ENCODE measurements at regions not wholly inside any gene's neighbourhood (a gene's known extent, or its start where the extent isn't known, plus 50 kb on each side); places are given as distances from the start of the nearest gene placed in this dataset.

- TF ChIP-seq, protein P1, sequence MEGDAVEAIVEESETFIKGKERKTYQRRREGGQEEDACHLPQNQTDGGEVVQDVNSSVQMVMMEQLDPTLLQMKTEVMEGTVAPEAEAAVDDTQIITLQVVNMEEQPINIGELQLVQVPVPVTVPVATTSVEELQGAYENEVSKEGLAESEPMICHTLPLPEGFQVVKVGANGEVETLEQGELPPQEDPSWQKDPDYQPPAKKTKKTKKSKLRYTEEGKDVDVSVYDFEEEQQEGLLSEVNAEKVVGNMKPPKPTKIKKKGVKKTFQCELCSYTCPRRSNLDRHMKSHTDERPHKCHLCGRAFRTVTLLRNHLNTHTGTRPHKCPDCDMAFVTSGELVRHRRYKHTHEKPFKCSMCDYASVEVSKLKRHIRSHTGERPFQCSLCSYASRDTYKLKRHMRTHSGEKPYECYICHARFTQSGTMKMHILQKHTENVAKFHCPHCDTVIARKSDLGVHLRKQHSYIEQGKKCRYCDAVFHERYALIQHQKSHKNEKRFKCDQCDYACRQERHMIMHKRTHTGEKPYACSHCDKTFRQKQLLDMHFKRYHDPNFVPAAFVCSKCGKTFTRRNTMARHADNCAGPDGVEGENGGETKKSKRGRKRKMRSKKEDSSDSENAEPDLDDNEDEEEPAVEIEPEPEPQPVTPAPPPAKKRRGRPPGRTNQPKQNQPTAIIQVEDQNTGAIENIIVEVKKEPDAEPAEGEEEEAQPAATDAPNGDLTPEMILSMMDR (IDR thresholded peaks at IDR 0.05), result no peak
- no peak for TF ChIP-seq POLR2A (IDR thresholded peaks at IDR 0.05)
Measured at GRCh38 chr5:158297002-158297527, 438.1 kb upstream of the CLINT1 start.

All from adrenal gland (tissue), 5 donors.